Osteocyte (in vitro differentiated cells): ENCODE measurements at regions not wholly inside any gene's neighbourhood (a gene's known extent, or its start where the extent isn't known, plus 50 kb on each side); places are given as distances from the start of the nearest gene placed in this dataset.
A peak's percentile ranks its signal among the peaks of the same experiment; 100 is the strongest.

Experiments used
- DNase-seq: peaks from one replicate; pipeline ENCODE4 v3.0.0; 2021; ENCODE audit warnings: mixed read lengths; ENCODE audit not compliant: unreplicated experiment; ENCODE audit errors: extremely low spot score
- H3K27ac Mint-ChIP-seq: one replicate; pipeline ENCODE4 v1.8.0; 2021; ENCODE audit warnings: mild to moderate bottlenecking, mixed read lengths; ENCODE audit not compliant: unreplicated experiment
- H3K27me3 Mint-ChIP-seq: one replicate; pipeline ENCODE4 v1.8.0; 2021; ENCODE audit warnings: mixed read lengths; ENCODE audit not compliant: unreplicated experiment
- H3K36me3 Mint-ChIP-seq: one replicate; pipeline ENCODE4 v1.8.0; 2021; ENCODE audit warnings: mixed read lengths; ENCODE audit not compliant: unreplicated experiment
- H3K4me1 Mint-ChIP-seq: one replicate; pipeline ENCODE4 v1.8.0; 2021; ENCODE audit warnings: mixed read lengths; ENCODE audit not compliant: unreplicated experiment
- H3K4me3 Mint-ChIP-seq: one replicate; pipeline ENCODE4 v1.8.0; 2021; ENCODE audit warnings: mild to moderate bottlenecking, moderate library complexity, mixed read lengths; ENCODE audit not compliant: unreplicated experiment
- H3K9me3 Mint-ChIP-seq: one replicate; pipeline ENCODE4 v1.8.0; 2021; ENCODE audit warnings: mixed read lengths; ENCODE audit not compliant: unreplicated experiment
- TF ChIP-seq, protein P1 (sequence below): fragments of 200-600 bp; sonication (generic); IDR thresholded peaks from 2 replicates; pipeline ENCODE4 v1.5.0; 2021; ENCODE audit warnings: antibody characterized with exemption, mild to moderate bottlenecking, moderate library complexity

DNA sequence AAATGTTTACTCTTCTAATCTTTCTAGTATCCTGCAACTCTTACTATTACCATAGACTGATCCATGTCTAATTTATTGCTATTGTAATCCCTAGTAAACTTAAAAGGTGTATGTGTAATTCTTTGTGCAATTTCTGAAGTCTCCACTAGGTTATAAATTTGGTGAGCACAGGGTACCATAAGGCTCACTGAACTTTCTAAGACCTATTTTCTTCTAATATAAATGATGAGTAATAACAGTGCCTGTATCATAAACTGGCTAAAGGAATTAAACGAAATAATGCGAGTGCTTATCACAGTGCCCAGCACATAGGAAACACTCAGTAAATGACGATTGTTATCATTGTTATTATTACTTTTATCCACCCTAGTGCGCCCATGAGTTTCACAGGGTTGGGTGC, 119.1 kb downstream of the KLF12 start:
- TF ChIP-seq, protein P1, sequence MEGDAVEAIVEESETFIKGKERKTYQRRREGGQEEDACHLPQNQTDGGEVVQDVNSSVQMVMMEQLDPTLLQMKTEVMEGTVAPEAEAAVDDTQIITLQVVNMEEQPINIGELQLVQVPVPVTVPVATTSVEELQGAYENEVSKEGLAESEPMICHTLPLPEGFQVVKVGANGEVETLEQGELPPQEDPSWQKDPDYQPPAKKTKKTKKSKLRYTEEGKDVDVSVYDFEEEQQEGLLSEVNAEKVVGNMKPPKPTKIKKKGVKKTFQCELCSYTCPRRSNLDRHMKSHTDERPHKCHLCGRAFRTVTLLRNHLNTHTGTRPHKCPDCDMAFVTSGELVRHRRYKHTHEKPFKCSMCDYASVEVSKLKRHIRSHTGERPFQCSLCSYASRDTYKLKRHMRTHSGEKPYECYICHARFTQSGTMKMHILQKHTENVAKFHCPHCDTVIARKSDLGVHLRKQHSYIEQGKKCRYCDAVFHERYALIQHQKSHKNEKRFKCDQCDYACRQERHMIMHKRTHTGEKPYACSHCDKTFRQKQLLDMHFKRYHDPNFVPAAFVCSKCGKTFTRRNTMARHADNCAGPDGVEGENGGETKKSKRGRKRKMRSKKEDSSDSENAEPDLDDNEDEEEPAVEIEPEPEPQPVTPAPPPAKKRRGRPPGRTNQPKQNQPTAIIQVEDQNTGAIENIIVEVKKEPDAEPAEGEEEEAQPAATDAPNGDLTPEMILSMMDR = peak; percentile 15
- Mint-ChIP-seq H3K9me3 (no peaks in the 10 kb centered on the region), H3K27ac (no peak overlapping the region), H3K4me3 (no peak overlapping the region), H3K27me3 (no peaks in the 10 kb centered on the region), H3K4me1 (no peaks in the 10 kb centered on the region), H3K36me3 (peaks cover 2% of the 10 kb centered on the region)
- no peak for DNase-seq

DNA sequence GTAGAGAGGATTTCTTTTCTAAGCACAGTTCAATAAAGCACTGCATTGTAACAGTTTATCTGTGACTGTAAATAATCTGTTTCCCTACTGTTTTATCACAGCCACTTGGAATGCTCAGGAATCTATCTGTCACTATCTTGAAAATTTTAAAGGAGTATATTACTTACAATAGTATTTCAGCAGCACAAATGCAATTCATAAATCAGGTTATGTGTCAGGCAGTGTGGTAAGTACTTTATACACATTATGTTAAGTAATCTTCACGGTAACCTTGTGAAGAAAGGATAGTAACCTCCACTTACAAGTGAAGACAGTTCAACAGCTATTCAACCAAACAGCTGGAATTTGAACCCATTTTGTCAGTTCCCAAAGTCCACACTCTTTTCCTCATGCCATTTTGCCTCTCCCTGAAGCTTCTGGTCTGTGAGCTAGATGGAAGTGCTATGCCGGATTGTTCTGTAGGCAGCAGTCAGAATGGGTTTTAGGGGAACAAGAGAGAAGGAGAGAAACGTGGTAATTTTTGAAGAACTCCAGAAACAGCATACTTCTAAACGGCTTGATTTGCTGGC, 125.0 kb downstream of the KLF12 start:
- H3K27me3 Mint-ChIP-seq = no peaks in the 10 kb centered on the region
- H3K4me1 Mint-ChIP-seq = peaks cover 9% of the 10 kb centered on the region
- H3K4me3 Mint-ChIP-seq = no peak overlapping the region
- no peak for DNase-seq
- TF ChIP-seq, protein P1 = no peak
- H3K27ac Mint-ChIP-seq = no peak overlapping the region
- H3K9me3 Mint-ChIP-seq = no peaks in the 10 kb centered on the region
- peaks cover 2% of the 10 kb centered on the region for H3K36me3 Mint-ChIP-seq

DNA sequence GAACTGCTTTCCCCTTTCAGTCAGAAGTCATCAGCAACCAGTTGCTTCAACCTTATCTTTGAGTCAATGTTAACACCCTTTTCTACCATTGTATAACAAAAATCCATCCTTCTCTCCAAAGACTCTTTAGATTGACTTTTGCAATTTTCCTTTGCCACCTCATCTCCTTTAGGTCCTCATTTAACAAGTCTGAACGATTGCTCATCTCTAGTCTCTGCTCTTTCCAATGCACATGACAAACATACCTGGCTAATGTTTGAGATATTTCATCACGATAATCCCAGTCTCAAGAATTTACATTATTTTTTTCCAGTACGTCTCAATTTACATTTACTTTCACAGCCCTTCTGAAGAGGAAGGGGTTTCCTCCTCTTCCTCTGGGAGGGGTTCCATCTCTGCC, 127.5 kb downstream of the KLF12 start:
- Mint-ChIP-seq H3K36me3 (peaks cover 2% of the 10 kb centered on the region), H3K4me3 (no peak overlapping the region), H3K27me3 (no peaks in the 10 kb centered on the region), H3K27ac (no peak overlapping the region), H3K4me1 (peaks cover 18% of the 10 kb centered on the region), H3K9me3 (no peaks in the 10 kb centered on the region)
- TF ChIP-seq, protein P1 = no peak
- no peak for DNase-seq

DNA sequence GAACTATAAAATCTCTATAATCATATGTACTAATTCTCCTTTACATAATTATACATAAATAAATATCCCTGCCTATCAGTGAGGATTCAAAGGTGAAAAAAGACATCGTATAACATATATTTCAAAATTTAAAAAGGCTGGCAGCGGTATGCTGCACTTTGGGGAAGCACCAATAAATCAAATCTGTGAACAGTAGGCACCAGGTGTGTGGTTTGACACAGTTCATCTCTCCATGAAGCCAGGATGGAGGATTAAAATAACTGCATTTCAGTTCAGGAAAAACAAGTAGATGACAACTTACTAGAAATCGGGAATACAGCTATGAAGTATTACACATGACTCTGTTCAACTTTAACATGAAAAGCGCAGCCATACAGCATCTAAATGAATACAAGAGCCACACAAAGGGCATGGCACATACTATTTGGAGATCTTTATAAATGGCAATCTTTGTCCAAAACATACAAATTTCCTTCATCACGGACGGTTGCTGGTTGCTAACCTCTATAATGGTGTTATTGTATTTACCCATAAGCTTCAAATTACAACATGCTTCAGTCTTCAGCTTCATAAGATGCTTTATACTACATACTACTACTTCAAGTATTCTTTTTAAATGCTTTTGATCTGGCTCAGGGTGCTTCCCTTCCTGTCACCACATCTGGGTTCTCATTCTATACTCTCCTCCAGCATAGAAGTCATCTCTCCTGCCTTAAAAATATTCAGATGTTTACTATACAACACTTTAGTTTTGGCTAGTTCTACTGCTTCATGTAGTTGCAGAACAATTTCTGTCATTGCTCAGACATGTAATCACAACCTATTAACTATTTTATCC, 128.7 kb downstream of the KLF12 start:
- peaks cover 18% of the 10 kb centered on the region for H3K4me1 Mint-ChIP-seq

DNA sequence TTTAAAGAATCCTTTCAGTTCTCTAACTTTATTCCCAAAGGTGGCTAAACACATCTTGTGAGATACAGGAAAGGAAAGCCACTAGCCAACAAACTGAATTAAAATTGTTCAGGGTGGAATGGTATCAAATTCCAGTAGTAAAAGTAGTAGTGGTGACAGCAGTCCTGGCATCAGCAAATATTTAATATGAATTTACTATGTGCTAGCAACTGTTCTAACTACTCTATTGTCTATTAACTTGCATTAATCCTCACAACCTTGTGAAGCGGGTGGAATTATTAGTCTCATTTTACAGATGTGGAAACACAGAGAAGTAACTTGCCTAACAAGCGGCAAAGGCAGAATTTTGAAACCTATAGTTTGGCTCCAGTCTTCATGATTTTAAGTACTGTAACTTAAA, 130.1 kb downstream of the KLF12 start:
- no peak for DNase-seq
- H3K27ac Mint-ChIP-seq = no peak overlapping the region
- H3K4me3 Mint-ChIP-seq = no peak overlapping the region
- no peaks in the 10 kb centered on the region for H3K27me3 Mint-ChIP-seq
- H3K36me3 Mint-ChIP-seq = peaks cover 3% of the 10 kb centered on the region
- H3K4me1 Mint-ChIP-seq = peaks cover 18% of the 10 kb centered on the region
- TF ChIP-seq, protein P1 = no peak
- no peaks in the 10 kb centered on the region for H3K9me3 Mint-ChIP-seq

More for the DNA sequence above, 128.7 kb downstream of the KLF12 start:
- Mint-ChIP-seq H3K36me3 (peaks cover 2% of the 10 kb centered on the region), H3K27me3 (no peaks in the 10 kb centered on the region), H3K9me3 (no peaks in the 10 kb centered on the region), H3K27ac (no peak overlapping the region), H3K4me3 (no peak overlapping the region)
- TF ChIP-seq, protein P1 = no peak
- no peak for DNase-seq
